ENCODE measurements at regions not wholly inside any gene's neighbourhood (a gene's known extent, or its start where the extent isn't known, plus 50 kb on each side); places are given as distances from the start of the nearest gene placed in this dataset.

DNA sequence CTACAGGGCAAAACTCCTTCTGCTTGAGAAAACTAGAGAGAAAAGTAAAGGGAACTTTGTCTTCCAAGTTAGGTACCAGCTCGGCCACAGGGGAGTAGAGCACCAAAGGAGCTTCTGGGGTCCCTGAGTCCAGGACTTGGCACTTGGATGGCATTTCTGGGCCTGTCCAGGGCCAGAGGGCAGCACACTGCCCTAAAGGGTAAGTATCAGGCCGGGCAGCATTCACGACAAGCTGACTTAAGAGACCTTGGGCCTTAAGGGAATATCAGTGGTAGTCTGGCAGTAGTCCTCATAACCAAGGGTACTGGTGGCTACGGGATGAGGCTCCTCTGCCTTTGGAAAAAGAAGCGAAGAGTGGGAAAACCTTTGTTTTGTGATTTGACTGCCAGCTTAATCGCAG lies 632.7 kb downstream of the KLHL13 start:
- no peak for TF ChIP-seq FOXM1 (IDR thresholded peaks at IDR 0.05; ENCODE audit: borderline replicate concordance)
- TF ChIP-seq FOXK2 (IDR thresholded peaks at IDR 0.05): no peak
- no peak for TF ChIP-seq ARNT (IDR thresholded peaks at IDR 0.05)
- no peak for TF ChIP-seq CTBP1 (IDR thresholded peaks at IDR 0.05; ENCODE audit: borderline replicate concordance)
- TF ChIP-seq LEF1 (IDR thresholded peaks at IDR 0.05; ENCODE audit: borderline replicate concordance): no peak
- TF ChIP-seq ELF4 (IDR thresholded peaks at IDR 0.05): no peak
- no peak for TF ChIP-seq SP1 (IDR thresholded peaks at IDR 0.05)
- no peak for TF ChIP-seq L3MBTL2 (conservative IDR thresholded peaks at IDR 0.05)
- no peak for TF ChIP-seq TARDBP (IDR thresholded peaks at IDR 0.05)
- TF ChIP-seq, protein P1, sequence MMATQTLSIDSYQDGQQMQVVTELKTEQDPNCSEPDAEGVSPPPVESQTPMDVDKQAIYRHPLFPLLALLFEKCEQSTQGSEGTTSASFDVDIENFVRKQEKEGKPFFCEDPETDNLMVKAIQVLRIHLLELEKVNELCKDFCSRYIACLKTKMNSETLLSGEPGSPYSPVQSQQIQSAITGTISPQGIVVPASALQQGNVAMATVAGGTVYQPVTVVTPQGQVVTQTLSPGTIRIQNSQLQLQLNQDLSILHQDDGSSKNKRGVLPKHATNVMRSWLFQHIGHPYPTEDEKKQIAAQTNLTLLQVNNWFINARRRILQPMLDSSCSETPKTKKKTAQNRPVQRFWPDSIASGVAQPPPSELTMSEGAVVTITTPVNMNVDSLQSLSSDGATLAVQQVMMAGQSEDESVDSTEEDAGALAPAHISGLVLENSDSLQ (IDR thresholded peaks at IDR 0.05): no peak

Measured in HEK293T (cell line).